SK-N-SH treated with all-trans-retinoic acid at 6 μM for 48 hours (cell line): ENCODE measurements at regions not wholly inside any gene's neighbourhood (a gene's known extent, or its start where the extent isn't known, plus 50 kb on each side); places are given as distances from the start of the nearest gene placed in this dataset.

ENCODE experiments used
- ARNTL ChIP-seq: fragments of 450-650 bp; formaldehyde crosslinking; IDR thresholded peaks from 2 replicates; pipeline ENCODE4 v1.5.0; 2020; ENCODE audit warnings: low read depth, mild to moderate bottlenecking, moderate library complexity, borderline replicate concordance
- ESRRG ChIP-seq: fragments of 250-450 bp; sonication (Bioruptor Pico); IDR thresholded peaks from 2 replicates; pipeline ENCODE4 v1.6.1; 2021; ENCODE audit warnings: mild to moderate bottlenecking
- ISL1 ChIP-seq: fragments of 250-450 bp; sonication (Bioruptor Pico); IDR thresholded peaks from 2 replicates; pipeline ENCODE4 v2.1.2; 2022; ENCODE audit warnings: mild to moderate bottlenecking, moderate library complexity
- RARB ChIP-seq: fragments of 250-450 bp; sonication (Bioruptor Pico); IDR thresholded peaks from 2 replicates; pipeline ENCODE4 v1.8.0; 2021; ENCODE audit warnings: mild to moderate bottlenecking, moderate library complexity
- ZC3H10 ChIP-seq: fragments of 250-450 bp; sonication (Bioruptor Pico); IDR thresholded peaks from 2 replicates; pipeline ENCODE4 v1.5.1; 2021; ENCODE audit warnings: mild to moderate bottlenecking, moderate library complexity
- ZFP30 ChIP-seq: fragments of 450-650 bp; formaldehyde crosslinking; IDR thresholded peaks from 2 replicates; pipeline ENCODE4 v1.5.0; 2022; ENCODE audit warnings: mild to moderate bottlenecking, moderate library complexity
- ZNF8 ChIP-seq: fragments of 450-650 bp; formaldehyde crosslinking; IDR thresholded peaks from 2 replicates; pipeline ENCODE4 v1.5.0; 2020; ENCODE audit warnings: mild to moderate bottlenecking, moderate library complexity
- TF ChIP-seq, protein P1 (sequence below): fragments of 250-450 bp; sonication (Bioruptor Pico); IDR thresholded peaks from 2 replicates; pipeline ENCODE4 v1.5.1; 2020; ENCODE audit warnings: low read depth, mild to moderate bottlenecking, moderate library complexity
- TF ChIP-seq, protein P2 (sequence below): fragments of 250-450 bp; sonication (Bioruptor Pico); IDR thresholded peaks from 2 replicates; pipeline ENCODE4 v1.8.0; 2021; ENCODE audit warnings: low read depth, mild to moderate bottlenecking, moderate library complexity, borderline replicate concordance
- TF ChIP-seq, protein P3 (sequence below): fragments of 250-450 bp; sonication (Bioruptor Pico); IDR thresholded peaks from 2 replicates; pipeline ENCODE4 v1.8.0; 2020; ENCODE audit warnings: mild to moderate bottlenecking, moderate library complexity, borderline replicate concordance

DNA sequence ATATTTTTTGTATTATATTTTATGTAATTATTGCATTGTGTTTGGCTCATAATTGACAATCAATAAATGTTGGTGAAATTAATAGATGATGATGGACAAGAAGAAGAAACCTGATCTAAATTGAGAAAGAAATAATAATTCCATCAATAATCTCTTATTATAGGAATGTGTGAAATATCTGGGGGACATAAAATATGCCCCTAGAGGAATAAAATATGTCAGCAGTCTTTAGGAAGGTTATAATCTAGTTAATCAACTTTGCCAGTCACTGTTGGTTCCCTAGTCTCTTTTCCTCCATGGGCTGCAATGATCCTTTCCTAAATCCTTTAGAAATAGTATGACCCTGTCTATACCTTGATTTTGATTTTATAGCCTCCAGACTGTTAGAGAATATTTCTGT lies 549.7 kb upstream of the ADGRL4 start:
- TF ChIP-seq ZC3H10 = no peak
- TF ChIP-seq, protein P1, sequence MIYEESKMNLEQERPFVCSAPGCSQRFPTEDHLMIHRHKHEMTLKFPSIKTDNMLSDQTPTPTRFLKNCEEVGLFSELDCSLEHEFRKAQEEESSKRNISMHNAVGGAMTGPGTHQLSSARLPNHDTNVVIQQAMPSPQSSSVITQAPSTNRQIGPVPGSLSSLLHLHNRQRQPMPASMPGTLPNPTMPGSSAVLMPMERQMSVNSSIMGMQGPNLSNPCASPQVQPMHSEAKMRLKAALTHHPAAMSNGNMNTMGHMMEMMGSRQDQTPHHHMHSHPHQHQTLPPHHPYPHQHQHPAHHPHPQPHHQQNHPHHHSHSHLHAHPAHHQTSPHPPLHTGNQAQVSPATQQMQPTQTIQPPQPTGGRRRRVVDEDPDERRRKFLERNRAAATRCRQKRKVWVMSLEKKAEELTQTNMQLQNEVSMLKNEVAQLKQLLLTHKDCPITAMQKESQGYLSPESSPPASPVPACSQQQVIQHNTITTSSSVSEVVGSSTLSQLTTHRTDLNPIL (CRISPR knock-in tag) = no peak
- no peak for TF ChIP-seq ISL1 (CRISPR knock-in tag)
- TF ChIP-seq, protein P2, sequence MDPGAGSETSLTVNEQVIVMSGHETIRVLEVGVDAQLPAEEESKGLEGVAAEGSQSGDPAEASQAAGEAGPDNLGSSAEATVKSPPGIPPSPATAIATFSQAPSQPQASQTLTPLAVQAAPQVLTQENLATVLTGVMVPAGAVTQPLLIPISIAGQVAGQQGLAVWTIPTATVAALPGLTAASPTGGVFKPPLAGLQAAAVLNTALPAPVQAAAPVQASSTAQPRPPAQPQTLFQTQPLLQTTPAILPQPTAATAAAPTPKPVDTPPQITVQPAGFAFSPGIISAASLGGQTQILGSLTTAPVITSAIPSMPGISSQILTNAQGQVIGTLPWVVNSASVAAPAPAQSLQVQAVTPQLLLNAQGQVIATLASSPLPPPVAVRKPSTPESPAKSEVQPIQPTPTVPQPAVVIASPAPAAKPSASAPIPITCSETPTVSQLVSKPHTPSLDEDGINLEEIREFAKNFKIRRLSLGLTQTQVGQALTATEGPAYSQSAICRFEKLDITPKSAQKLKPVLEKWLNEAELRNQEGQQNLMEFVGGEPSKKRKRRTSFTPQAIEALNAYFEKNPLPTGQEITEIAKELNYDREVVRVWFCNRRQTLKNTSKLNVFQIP (CRISPR knock-in tag) = no peak
- TF ChIP-seq RARB (CRISPR knock-in tag) = no peak
- no peak for TF ChIP-seq ZNF8
- TF ChIP-seq ESRRG = no peak
- no peak for TF ChIP-seq ARNTL (CRISPR knock-in tag)
- TF ChIP-seq, protein P3, sequence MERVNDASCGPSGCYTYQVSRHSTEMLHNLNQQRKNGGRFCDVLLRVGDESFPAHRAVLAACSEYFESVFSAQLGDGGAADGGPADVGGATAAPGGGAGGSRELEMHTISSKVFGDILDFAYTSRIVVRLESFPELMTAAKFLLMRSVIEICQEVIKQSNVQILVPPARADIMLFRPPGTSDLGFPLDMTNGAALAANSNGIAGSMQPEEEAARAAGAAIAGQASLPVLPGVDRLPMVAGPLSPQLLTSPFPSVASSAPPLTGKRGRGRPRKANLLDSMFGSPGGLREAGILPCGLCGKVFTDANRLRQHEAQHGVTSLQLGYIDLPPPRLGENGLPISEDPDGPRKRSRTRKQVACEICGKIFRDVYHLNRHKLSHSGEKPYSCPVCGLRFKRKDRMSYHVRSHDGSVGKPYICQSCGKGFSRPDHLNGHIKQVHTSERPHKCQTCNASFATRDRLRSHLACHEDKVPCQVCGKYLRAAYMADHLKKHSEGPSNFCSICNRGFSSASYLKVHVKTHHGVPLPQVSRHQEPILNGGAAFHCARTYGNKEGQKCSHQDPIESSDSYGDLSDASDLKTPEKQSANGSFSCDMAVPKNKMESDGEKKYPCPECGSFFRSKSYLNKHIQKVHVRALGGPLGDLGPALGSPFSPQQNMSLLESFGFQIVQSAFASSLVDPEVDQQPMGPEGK (CRISPR knock-in tag) = no peak
- no peak for TF ChIP-seq ZFP30 (CRISPR knock-in tag)
